ENCODE measurements at regions not wholly inside any gene's neighbourhood (a gene's known extent, or its start where the extent isn't known, plus 50 kb on each side); places are given as distances from the start of the nearest gene placed in this dataset.

- intact Hi-C loops (cut with DNase I; ENCODE audit: low total_unique reads), result no loop called here
- TF ChIP-seq POLR2A (IDR thresholded peaks at IDR 0.05) (no peak), CTCF (IDR thresholded peaks at IDR 0.05) (no peak)
Measured at GRCh38 chr15:60121845-60122244, 117.7 kb downstream of the FOXB1 start.

DNA sequence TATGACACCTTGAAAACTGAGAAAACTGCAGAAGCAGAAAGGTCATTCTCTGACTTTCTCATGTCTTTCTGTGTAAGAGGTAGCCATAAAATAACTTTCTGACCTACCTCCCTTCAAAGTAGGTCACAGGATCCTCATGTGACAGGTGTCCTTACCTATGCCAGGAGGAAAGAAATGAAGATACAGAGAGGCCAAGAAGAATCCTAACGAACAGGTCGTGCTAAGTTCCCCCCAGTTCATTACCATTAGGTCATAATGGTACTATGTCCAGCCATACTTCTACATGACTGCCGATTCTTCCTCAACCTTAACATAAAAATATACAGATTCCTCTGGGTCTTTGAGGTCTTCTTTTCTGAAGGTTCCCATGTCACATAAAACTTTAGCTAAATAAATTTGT, 118.6 kb downstream of the FOXB1 start:
- H3K4me1 ChIP-seq, result no peaks in the 10 kb centered on the region
- no peaks in the 10 kb centered on the region for H3K36me3 ChIP-seq (ENCODE audit: low read depth, missing control alignments)
- intact Hi-C loops (cut with DNase I; ENCODE audit: low total_unique reads), result no loop called here
- no peak for TF ChIP-seq POLR2A (IDR thresholded peaks at IDR 0.05)
- TF ChIP-seq CTCF (IDR thresholded peaks at IDR 0.05), result no peak
- H3K4me3 ChIP-seq, result no peak overlapping the region
- no peaks in the 10 kb centered on the region for H3K9me3 ChIP-seq
- H3K27me3 ChIP-seq, result no peaks in the 10 kb centered on the region
- WGBS, 2 donors, result 96 to 97% methylated on average over 3 of the region's 3 CpGs
- DNase-seq, result no peak
- H3K27ac ChIP-seq, result no peak overlapping the region

More at GRCh38 chr15:60121845-60122244, 117.7 kb downstream of the FOXB1 start:
- H3K36me3 ChIP-seq (ENCODE audit: low read depth, missing control alignments), result no peaks in the 10 kb centered on the region
- H3K27ac ChIP-seq, result no peak overlapping the region
- H3K4me1 ChIP-seq, result no peaks in the 10 kb centered on the region
- no peak for DNase-seq
- H3K4me3 ChIP-seq, result no peak overlapping the region
- WGBS, 2 donors, result 91 to 92% methylated on average over 4 of the region's 4 CpGs
- no peaks in the 10 kb centered on the region for H3K27me3 ChIP-seq
- no peaks in the 10 kb centered on the region for H3K9me3 ChIP-seq

DNA sequence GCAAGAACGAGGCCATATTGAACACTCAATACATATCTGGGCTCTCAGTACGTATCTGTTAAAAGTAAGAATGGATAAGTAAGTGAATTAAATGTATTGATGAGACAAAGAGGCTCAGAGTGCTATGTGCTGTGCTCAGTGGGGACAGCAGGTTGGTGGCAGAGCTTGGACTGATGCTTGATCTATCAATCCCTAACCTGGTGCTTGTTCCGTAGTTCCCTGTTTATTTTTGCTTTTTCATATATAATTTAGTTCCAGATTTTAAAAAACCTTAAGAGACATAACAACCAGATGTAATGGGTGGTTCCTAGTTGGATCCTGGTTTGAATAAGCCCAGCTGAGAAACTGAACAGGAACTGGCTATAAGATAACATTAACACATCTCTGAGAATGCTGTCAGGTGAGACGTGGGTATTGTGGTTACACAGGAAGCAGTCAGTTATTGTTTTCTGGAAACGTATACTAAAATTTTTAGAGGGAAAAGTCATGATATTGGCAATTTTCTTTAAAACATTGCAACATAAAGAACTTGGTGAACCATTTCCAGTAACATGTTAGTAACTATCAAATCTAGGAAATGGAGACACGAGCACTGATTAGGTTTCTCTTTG, 120.5 kb downstream of the FOXB1 start:
- H3K36me3 ChIP-seq (ENCODE audit: low read depth, missing control alignments), result no peaks in the 10 kb centered on the region
- peaks cover 6% of the 10 kb centered on the region for H3K4me1 ChIP-seq
- no peak overlapping the region for H3K4me3 ChIP-seq
- DNase-seq, result no peak
- TF ChIP-seq CTCF (IDR thresholded peaks at IDR 0.05) (no peak), POLR2A (IDR thresholded peaks at IDR 0.05) (no peak)
- no peaks in the 10 kb centered on the region for H3K9me3 ChIP-seq
- 75 to 81% methylated on average over 6 of the region's 6 CpGs for WGBS, 2 donors
- no peak overlapping the region for H3K27ac ChIP-seq
- intact Hi-C loops (cut with DNase I; ENCODE audit: low total_unique reads), result no loop called here
- no peaks in the 10 kb centered on the region for H3K27me3 ChIP-seq

- H3K27ac ChIP-seq, result no peak overlapping the region
- WGBS, 2 donors, result 71 to 78% methylated on average over 7 of the region's 7 CpGs
- intact Hi-C loops (cut with DNase I; ENCODE audit: low total_unique reads), result no loop called here
- H3K9me3 ChIP-seq, result no peaks in the 10 kb centered on the region
- no peaks in the 10 kb centered on the region for H3K27me3 ChIP-seq
- no peak overlapping the region for H3K4me3 ChIP-seq
- H3K4me1 ChIP-seq, result peaks cover 6% of the 10 kb centered on the region
- no peaks in the 10 kb centered on the region for H3K36me3 ChIP-seq (ENCODE audit: low read depth, missing control alignments)
- DNase-seq, result no peak
- no peak for TF ChIP-seq POLR2A (IDR thresholded peaks at IDR 0.05)
- TF ChIP-seq CTCF (IDR thresholded peaks at IDR 0.05), result no peak
Measured at GRCh38 chr15:60125334-60125733, 121.2 kb downstream of the FOXB1 start.

- WGBS, 2 donors, result 88 to 90% methylated on average over 3 to 4 of the region's 4 CpGs
- no peak for TF ChIP-seq POLR2A (IDR thresholded peaks at IDR 0.05)
- TF ChIP-seq CTCF (IDR thresholded peaks at IDR 0.05), result no peak
- no peaks in the 10 kb centered on the region for H3K27me3 ChIP-seq
- DNase-seq, result no peak
- peaks cover 6% of the 10 kb centered on the region for H3K4me1 ChIP-seq
- H3K36me3 ChIP-seq (ENCODE audit: low read depth, missing control alignments), result no peaks in the 10 kb centered on the region
- intact Hi-C loops (cut with DNase I; ENCODE audit: low total_unique reads), result no loop called here
- H3K27ac ChIP-seq, result no peak overlapping the region
- no peak overlapping the region for H3K4me3 ChIP-seq
- no peaks in the 10 kb centered on the region for H3K9me3 ChIP-seq
Measured at GRCh38 chr15:60126200-60126599, 122.1 kb downstream of the FOXB1 start.

Data from testis (tissue), 2 donors.